GM23338 (cell line): ENCODE measurements at regions not wholly inside any gene's neighbourhood (a gene's known extent, or its start where the extent isn't known, plus 50 kb on each side); places are given as distances from the start of the nearest gene placed in this dataset.

Experiments
- ATAC-seq: fragments of 200-7000 bp; cut with Tn5 transposase; 3 replicates; pipeline ENCODE4 v1.9.1; 2020
- DNase-seq: peaks from one replicate; pipeline ENCODE4 v3.0.0-alpha.2; 2015; ENCODE audit warnings: low spot score
- H2AFZ ChIP-seq: fragments of 200-600 bp; sonication (generic); 2 replicates; pipeline ENCODE4 v1.8.0; 2016; ENCODE audit warnings: antibody characterized with exemption, mild to moderate bottlenecking, moderate library complexity
- H3F3A ChIP-seq: fragments of 200-600 bp; sonication (generic); replicated peaks from 2 replicates; pipeline ENCODE4 v1.8.0; 2017; ENCODE audit warnings: antibody characterized with exemption, mixed run types, low read depth
- H3K27ac ChIP-seq: fragments of 200-600 bp; sonication (generic); 2 replicates; pipeline ENCODE4 v1.6.1; 2016; ENCODE audit warnings: low read depth
- H3K27me3 ChIP-seq: fragments of 200-600 bp; sonication (generic); 2 replicates; pipeline ENCODE4 v1.8.0; 2016; ENCODE audit warnings: mild to moderate bottlenecking, mixed run types, moderate library complexity; ENCODE audit not compliant: insufficient read depth
- H3K36me3 ChIP-seq: fragments of 200-600 bp; sonication (generic); 2 replicates; pipeline ENCODE4 v1.8.0; 2016; ENCODE audit warnings: mild to moderate bottlenecking; ENCODE audit not compliant: insufficient read depth
- H3K4me1 ChIP-seq: fragments of 200-600 bp; sonication (generic); 2 replicates; pipeline ENCODE4 v1.8.0; 2016; ENCODE audit warnings: mild to moderate bottlenecking, moderate library complexity; ENCODE audit not compliant: insufficient read depth
- H3K4me2 ChIP-seq: fragments of 200-600 bp; sonication (generic); 2 replicates; pipeline ENCODE4 v1.7.1; 2017; ENCODE audit warnings: mixed run types
- H3K4me3 ChIP-seq: fragments of 200-600 bp; sonication (generic); 2 replicates; pipeline ENCODE4 v1.6.1; 2016; ENCODE audit warnings: mixed run types
- H3K79me2 ChIP-seq: fragments of 200-600 bp; sonication (generic); replicated peaks from 2 replicates; pipeline ENCODE4 v1.8.0; 2017; ENCODE audit warnings: mild to moderate bottlenecking; ENCODE audit not compliant: insufficient read depth
- H3K9me2 ChIP-seq: fragments of 200-600 bp; sonication (generic); 2 replicates; pipeline ENCODE4 v1.8.0; 2017; ENCODE audit not compliant: insufficient read depth
- H4K20me1 ChIP-seq: fragments of 200-600 bp; sonication (generic); replicated peaks from 2 replicates; pipeline ENCODE4 v1.8.0; 2017; ENCODE audit warnings: mild to moderate bottlenecking; ENCODE audit not compliant: insufficient read depth
- H3K27ac Mint-ChIP-seq: 2 replicates; pipeline ENCODE4 v1.8.0; 2020; ENCODE audit warnings: inconsistent platforms, mild to moderate bottlenecking, moderate library complexity, mixed read lengths
- H3K27me3 Mint-ChIP-seq: 3 replicates; pipeline ENCODE4 v1.8.0; 2022; ENCODE audit warnings: low read depth, mild to moderate bottlenecking, moderate library complexity, mixed read lengths, inconsistent platforms; ENCODE audit not compliant: insufficient read depth, poor library complexity
- H3K36me3 Mint-ChIP-seq: 3 replicates; pipeline ENCODE4 v1.8.0; 2021; ENCODE audit warnings: low read depth, mild to moderate bottlenecking, inconsistent platforms, moderate library complexity, mixed read lengths
- H3K4me1 Mint-ChIP-seq: 3 replicates; pipeline ENCODE4 v1.8.0; 2020; ENCODE audit warnings: mild to moderate bottlenecking, inconsistent platforms, mixed read lengths
- H3K4me3 Mint-ChIP-seq: 3 replicates; pipeline ENCODE4 v1.8.0; 2021; ENCODE audit warnings: moderate library complexity, mild to moderate bottlenecking, inconsistent platforms, mixed read lengths
- H3K9me3 Mint-ChIP-seq: 3 replicates; pipeline ENCODE4 v1.8.0; 2020; ENCODE audit warnings: moderate library complexity, mild to moderate bottlenecking, inconsistent platforms, mixed read lengths
- CREB1 ChIP-seq: fragments of 250-450 bp; sonication (Bioruptor Pico); IDR thresholded peaks from 2 replicates; pipeline ENCODE4 v1.5.0; 2020; ENCODE audit warnings: low read depth, mild to moderate bottlenecking, moderate library complexity
- CTCF ChIP-seq, 2 experiments: fragments of 200-600 bp in 1 of 2; sonication (generic) in 1 of 2; conservative IDR thresholded peaks; 2 replicates each; pipeline versions ENCODE4 v1.5.1 to v1.6.1; 2016 to 2017; ENCODE audit warnings: antibody characterized with exemption in 2 of 2, low read depth in 2 of 2, mild to moderate bottlenecking in 2 of 2, moderate library complexity in 1 of 2
- EZH2 ChIP-seq: fragments of 200-600 bp; sonication (generic); IDR thresholded peaks from one replicate; pipeline ENCODE4 v1.8.0; 2017; ENCODE audit warnings: antibody characterized with exemption, mild to moderate bottlenecking, low read depth; ENCODE audit not compliant: unreplicated experiment
- EZH2phosphoT487 ChIP-seq: fragments of 200-600 bp; sonication (generic); IDR thresholded peaks from one replicate; pipeline ENCODE4 v1.8.1; 2018; ENCODE audit warnings: antibody characterized with exemption; ENCODE audit not compliant: unreplicated experiment
- JUNB ChIP-seq: IDR thresholded peaks from one replicate; pipeline ENCODE4 v1.6.1; 2016; ENCODE audit warnings: antibody characterized with exemption; ENCODE audit not compliant: unreplicated experiment
- NANOG ChIP-seq: IDR thresholded peaks from 2 replicates; pipeline ENCODE4 v1.6.1; 2016; ENCODE audit warnings: antibody characterized with exemption, borderline replicate concordance
- POLR2AphosphoS5 ChIP-seq: IDR thresholded peaks from 2 replicates; pipeline ENCODE4 v1.6.1; 2016; ENCODE audit warnings: antibody characterized with exemption, low read depth
- REST ChIP-seq: IDR thresholded peaks from one replicate; pipeline ENCODE4 v1.6.1; 2018; ENCODE audit warnings: antibody characterized with exemption; ENCODE audit not compliant: unreplicated experiment
- STAT1 ChIP-seq: IDR thresholded peaks from one replicate; pipeline ENCODE4 v1.6.1; 2016; ENCODE audit warnings: antibody characterized with exemption; ENCODE audit not compliant: unreplicated experiment
- ZNF114 ChIP-seq: fragments of 250-450 bp; sonication (Bioruptor Pico); IDR thresholded peaks from 2 replicates; pipeline ENCODE4 v1.5.0; 2020; ENCODE audit warnings: mild to moderate bottlenecking, moderate library complexity
- ZNF331 ChIP-seq: fragments of 250-450 bp; sonication (Bioruptor Pico); IDR thresholded peaks from 2 replicates; pipeline ENCODE4 v1.5.0; 2020; ENCODE audit warnings: low read depth, mild to moderate bottlenecking, moderate library complexity
- ZNF462 ChIP-seq: fragments of 250-450 bp; sonication (Bioruptor Pico); IDR thresholded peaks from 2 replicates; pipeline ENCODE4 v1.5.0; 2020; ENCODE audit warnings: mild to moderate bottlenecking, moderate library complexity
- TF ChIP-seq, protein P1 (sequence below): IDR thresholded peaks from 2 replicates; pipeline ENCODE4 v1.6.1; 2016; ENCODE audit warnings: antibody characterized with exemption

GRCh38 chr6:99114769-99115406 is 167.1 kb upstream of the FBXL4 start:
- Mint-ChIP-seq H3K9me3 (no peaks in the 10 kb centered on the region), H3K4me1 (peaks cover 5% of the 10 kb centered on the region; the same call in 2 of the 3 replicates), H3K4me3 (no peak overlapping the region), H3K36me3 (no peaks in the 10 kb centered on the region), H3K27me3 (no peaks in the 10 kb centered on the region), H3K27ac (no peak overlapping the region)
- ATAC-seq (no peak), DNase-seq (no peak)
- H3K27ac ChIP-seq, result no peak overlapping the region
- no peaks in the 10 kb centered on the region for H3K36me3 ChIP-seq
- no peaks in the 10 kb centered on the region for H4K20me1 ChIP-seq
- no peak overlapping the region for H3K4me2 ChIP-seq
- H2AFZ ChIP-seq, result no peak overlapping the region
- H3K4me1 ChIP-seq, result no peaks in the 10 kb centered on the region
- no peaks in the 10 kb centered on the region for H3K27me3 ChIP-seq
- H3K4me3 ChIP-seq, result no peak overlapping the region
- no peak for TF ChIP-seq CTCF (conservative IDR thresholded peaks at IDR 0.05; ENCODE audit: low read depth in 2 of 2)
- TF ChIP-seq, protein P1, sequence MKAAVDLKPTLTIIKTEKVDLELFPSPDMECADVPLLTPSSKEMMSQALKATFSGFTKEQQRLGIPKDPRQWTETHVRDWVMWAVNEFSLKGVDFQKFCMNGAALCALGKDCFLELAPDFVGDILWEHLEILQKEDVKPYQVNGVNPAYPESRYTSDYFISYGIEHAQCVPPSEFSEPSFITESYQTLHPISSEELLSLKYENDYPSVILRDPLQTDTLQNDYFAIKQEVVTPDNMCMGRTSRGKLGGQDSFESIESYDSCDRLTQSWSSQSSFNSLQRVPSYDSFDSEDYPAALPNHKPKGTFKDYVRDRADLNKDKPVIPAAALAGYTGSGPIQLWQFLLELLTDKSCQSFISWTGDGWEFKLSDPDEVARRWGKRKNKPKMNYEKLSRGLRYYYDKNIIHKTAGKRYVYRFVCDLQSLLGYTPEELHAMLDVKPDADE, result no peak
- TF ChIP-seq POLR2AphosphoS5, result no peak
- no peak for TF ChIP-seq STAT1
- TF ChIP-seq EZH2phosphoT487, result no peak
- no peak for TF ChIP-seq ZNF462 (CRISPR knock-in tag)
- no peak for TF ChIP-seq NANOG
- TF ChIP-seq CREB1 (CRISPR knock-in tag), result no peak
- TF ChIP-seq EZH2, result no peak
- no peak for TF ChIP-seq JUNB
- TF ChIP-seq ZNF114 (CRISPR knock-in tag), result no peak
- no peak for TF ChIP-seq ZNF331 (CRISPR knock-in tag)
- no peak for TF ChIP-seq REST
- no peaks in the 10 kb centered on the region for H3K79me2 ChIP-seq
- no peaks in the 10 kb centered on the region for H3F3A ChIP-seq
- H3K9me2 ChIP-seq, result no peaks in the 10 kb centered on the region
